Lung (tissue), 11 donors: ENCODE measurements at regions not wholly inside any gene's neighbourhood (a gene's known extent, or its start where the extent isn't known, plus 50 kb on each side); places are given as distances from the start of the nearest gene placed in this dataset.

Experiments
- ATAC-seq: fragments of 200-7000 bp; cut with Tn5 transposase; one replicate; pipeline ENCODE4 v1.9.1; 2020; ENCODE audit warnings: moderate number of reproducible peaks; ENCODE audit not compliant: insufficient read depth, low FRiP score
- DNase-seq, 3 donors: peaks; one replicate each; pipeline ENCODE4 v3.0.0-alpha.2; 2013 to 2017
- H3K27ac ChIP-seq, 2 donors: one replicate each; pipeline ENCODE4 v1.5.1; 2013; ENCODE audit warnings: mild to moderate bottlenecking in 2 of 2, moderate library complexity in 2 of 2, control low read depth in 1 of 2, inconsistent platforms in 1 of 2, low read depth in 1 of 2, low read length in 1 of 2
- H3K27me3 ChIP-seq, 3 donors: one replicate each; pipeline ENCODE4 v1.5.1; 2013; ENCODE audit warnings: low read length in 2 of 3; ENCODE audit not compliant: control insufficient read depth in 3 of 3, insufficient read depth in 3 of 3
- H3K36me3 ChIP-seq, 4 donors: one replicate each; pipeline ENCODE4 v1.5.1; 2013; ENCODE audit warnings: low read length in 4 of 4, mild to moderate bottlenecking in 1 of 4, moderate library complexity in 1 of 4; ENCODE audit not compliant: control insufficient read depth in 4 of 4, insufficient read depth in 4 of 4
- H3K4me1 ChIP-seq, 5 donors: one replicate each; pipeline ENCODE4 v1.5.1; 2013; ENCODE audit warnings: low read length in 5 of 5, mild to moderate bottlenecking in 2 of 5, moderate library complexity in 1 of 5; ENCODE audit not compliant: control insufficient read depth in 5 of 5, insufficient read depth in 5 of 5
- H3K4me3 ChIP-seq: one replicate; pipeline ENCODE4 v1.5.1; 2013; ENCODE audit warnings: mild to moderate bottlenecking, control low read depth, moderate library complexity
- H3K9ac ChIP-seq, 2 donors: one replicate each; pipeline ENCODE4 v1.5.1; 2013; ENCODE audit warnings: low read length in 2 of 2, control low read depth in 1 of 2; ENCODE audit not compliant: insufficient read depth in 1 of 2
- H3K9me3 ChIP-seq, 4 donors: one replicate each; pipeline ENCODE4 v1.5.1; 2013; ENCODE audit warnings: low read length in 3 of 4, mild to moderate bottlenecking in 1 of 4, moderate library complexity in 1 of 4; ENCODE audit not compliant: control insufficient read depth in 4 of 4, insufficient read depth in 3 of 4
- CTCF ChIP-seq: IDR thresholded peaks from 2 replicates; pipeline ENCODE4 v1.5.1; 2012; ENCODE audit warnings: mild to moderate bottlenecking; ENCODE audit errors: control extremely low read depth, extremely low read depth
- WGBS, 2 donors: extraction: QIAGEN DNeasy Blood & Tissue Kit; methylation state at CpG; one replicate each; pipeline ENCODE4 v1.1.7; 2013; 5-methylcytosine and 5-hydroxymethylcytosine counted together
- donor health status: control.
- donor health status: control.
- donor health status: Bipolar disorder and iron deficiency.
- donor health status: healthy.
- donor health status: DM: yes; HTN: yes; CAD: no.

GRCh38 chr20:24743641-24744040, 205.4 kb upstream of the CST7 start:
- Histone ChIP-seq H3K36me3 (no peaks in the 10 kb centered on the region), H3K27ac (no peak overlapping the region), H3K4me1 (peaks cover 0 to 11% (median 2%) of the 10 kb centered on the region in 5 donors), H3K27me3 (peaks cover 0 to 3% (median 0%) of the 10 kb centered on the region in 3 donors), H3K9me3 (peaks cover 0 to 5% (median 0%) of the 10 kb centered on the region in 4 donors), H3K9ac (no peak overlapping the region), H3K4me3 (no peak overlapping the region)
- no peak for DNase-seq
- ATAC-seq, result no peak
- WGBS, 2 donors, result 76 to 88% methylated on average over 5 of the region's 5 CpGs
- no peak for TF ChIP-seq CTCF

GRCh38 chr20:24744747-24745146, 204.3 kb upstream of the CST7 start:
- WGBS, 2 donors, result 91 to 97% methylated on average over 3 of the region's 3 CpGs

GRCh38 chr20:24745206-24745605, 203.9 kb upstream of the CST7 start:
- H3K27ac ChIP-seq, result no peak overlapping the region
- no peaks in the 10 kb centered on the region for H3K36me3 ChIP-seq
- ATAC-seq, result no peak
- no peak for TF ChIP-seq CTCF
- peaks cover 0 to 3% (median 0%) of the 10 kb centered on the region in 3 donors for H3K27me3 ChIP-seq
- no peak for DNase-seq
- H3K9ac ChIP-seq, result no peak overlapping the region
- no peak overlapping the region for H3K4me3 ChIP-seq
- 92 to 99% methylated on average over 6 of the region's 6 CpGs for WGBS, 2 donors
- peaks cover 0 to 5% (median 0%) of the 10 kb centered on the region in 4 donors for H3K9me3 ChIP-seq
- peaks cover 0 to 11% (median 2%) of the 10 kb centered on the region in 5 donors for H3K4me1 ChIP-seq

More at GRCh38 chr20:24744747-24745146, 204.3 kb upstream of the CST7 start:
- Histone ChIP-seq H3K9ac (no peak overlapping the region), H3K27me3 (peaks cover 0 to 3% (median 0%) of the 10 kb centered on the region in 3 donors), H3K9me3 (peaks cover 0 to 5% (median 0%) of the 10 kb centered on the region in 4 donors), H3K36me3 (no peaks in the 10 kb centered on the region), H3K4me3 (no peak overlapping the region), H3K27ac (no peak overlapping the region), H3K4me1 (peaks cover 0 to 11% (median 2%) of the 10 kb centered on the region in 5 donors)
- no peak for ATAC-seq
- DNase-seq, result no peak
- no peak for TF ChIP-seq CTCF
